NCI-H748 treated with DMSO at 0.1 percent for 48 hours (cell line): ENCODE measurements at regions not wholly inside any gene's neighbourhood (a gene's known extent, or its start where the extent isn't known, plus 50 kb on each side); places are given as distances from the start of the nearest gene placed in this dataset.
A peak's percentile ranks its signal among the peaks of the same experiment; 100 is the strongest.
"Not testable (repeated sequence)": the region's sequence is repeated elsewhere in the genome, so short reads cannot be mapped to it uniquely, and the experiment has no call there.

Experiments used
- DNase-seq: peaks from one replicate; lab custom pipeline; 2025; lab: John Stamatoyannopoulos, UW

DNA sequence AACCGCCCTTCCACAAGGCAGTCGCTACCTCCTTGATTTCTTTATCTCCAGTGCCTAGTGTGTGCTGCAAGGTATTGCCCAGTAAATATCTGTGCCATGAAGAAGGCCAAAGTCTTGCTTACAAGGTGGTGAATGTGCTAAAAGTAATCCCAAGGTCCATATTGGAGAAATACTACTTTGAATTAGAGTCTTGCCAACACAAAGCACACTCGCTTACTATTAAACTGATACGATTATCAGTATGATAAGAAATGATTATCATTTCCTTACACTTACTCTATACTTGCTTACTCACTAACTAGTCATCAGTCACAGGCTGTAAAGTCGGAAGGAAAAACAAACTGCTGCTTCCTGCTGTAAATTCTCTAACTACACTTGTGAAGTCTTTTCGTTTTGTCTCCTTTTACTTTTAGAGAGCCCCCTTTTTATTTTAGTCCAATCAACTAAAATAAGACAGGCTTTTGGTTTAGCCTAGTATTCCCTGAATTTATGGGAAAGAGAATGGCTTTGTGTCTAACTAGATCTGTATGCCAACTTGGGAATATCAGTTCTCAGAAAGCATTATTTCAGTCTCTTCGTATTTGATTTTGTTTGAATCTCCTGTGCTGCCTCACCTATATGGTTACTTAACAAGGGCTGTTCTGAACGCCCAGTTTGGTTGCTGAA is 107.1 kb upstream of the TSC22D2 start:
- DNase-seq: no peak

DNA sequence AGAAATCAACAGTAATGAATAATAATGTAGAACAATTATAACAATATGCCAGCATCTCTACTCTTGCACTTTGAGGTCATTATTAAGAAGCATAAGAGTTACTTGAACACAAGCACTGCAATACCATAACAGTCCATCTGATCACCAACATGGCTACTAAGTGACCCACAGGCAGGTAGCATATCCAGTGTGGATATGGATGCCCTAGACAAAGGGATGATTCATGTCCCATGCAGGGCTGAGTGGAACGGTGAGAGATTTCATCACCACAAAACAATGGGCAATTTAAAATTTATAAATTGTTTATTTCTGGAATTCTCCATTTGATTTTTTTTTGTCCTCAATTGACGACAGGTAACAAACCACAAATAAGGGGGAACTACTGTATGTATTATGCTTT is 107.7 kb upstream of the TSC22D2 start:
- DNase-seq: no peak

DNA sequence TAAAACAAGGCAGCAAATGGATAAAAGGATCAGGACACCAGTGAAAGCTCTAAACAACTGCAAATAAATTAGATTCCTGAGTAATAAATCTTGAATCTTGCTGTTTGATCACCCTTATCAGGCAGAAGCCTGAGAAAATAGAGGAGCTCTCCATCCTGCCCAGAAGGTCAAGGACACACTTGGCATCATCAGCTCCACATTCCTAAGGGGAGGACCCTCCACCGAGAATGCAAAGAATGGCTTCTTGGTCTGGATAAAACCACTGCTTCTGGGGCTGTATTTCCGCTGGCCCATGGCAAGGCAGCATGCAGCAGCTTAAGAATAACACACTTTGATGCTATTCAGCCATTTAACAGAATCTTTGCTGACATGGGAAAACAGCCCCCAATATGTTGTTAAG is 108.9 kb upstream of the TSC22D2 start:
- no peak for DNase-seq

DNA sequence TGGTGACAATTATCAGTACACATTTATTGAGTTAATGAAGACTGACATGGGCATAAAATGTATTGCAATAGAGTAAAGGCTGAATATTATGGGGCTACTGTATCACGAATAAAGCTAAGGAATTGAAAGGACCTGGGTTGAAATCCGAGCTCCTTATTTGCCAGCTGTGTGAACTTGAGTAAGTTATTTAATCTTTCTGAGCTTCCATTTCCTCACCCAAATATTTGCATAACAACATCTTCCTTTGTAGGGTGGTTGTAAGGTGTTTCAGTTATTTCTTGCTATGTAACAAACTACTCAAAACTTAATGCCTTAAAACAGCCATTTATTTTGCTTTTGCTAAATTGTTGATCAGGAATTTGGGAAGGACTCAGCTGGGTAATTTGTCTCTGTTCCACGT is 111.1 kb upstream of the TSC22D2 start:
- no peak for DNase-seq

DNA sequence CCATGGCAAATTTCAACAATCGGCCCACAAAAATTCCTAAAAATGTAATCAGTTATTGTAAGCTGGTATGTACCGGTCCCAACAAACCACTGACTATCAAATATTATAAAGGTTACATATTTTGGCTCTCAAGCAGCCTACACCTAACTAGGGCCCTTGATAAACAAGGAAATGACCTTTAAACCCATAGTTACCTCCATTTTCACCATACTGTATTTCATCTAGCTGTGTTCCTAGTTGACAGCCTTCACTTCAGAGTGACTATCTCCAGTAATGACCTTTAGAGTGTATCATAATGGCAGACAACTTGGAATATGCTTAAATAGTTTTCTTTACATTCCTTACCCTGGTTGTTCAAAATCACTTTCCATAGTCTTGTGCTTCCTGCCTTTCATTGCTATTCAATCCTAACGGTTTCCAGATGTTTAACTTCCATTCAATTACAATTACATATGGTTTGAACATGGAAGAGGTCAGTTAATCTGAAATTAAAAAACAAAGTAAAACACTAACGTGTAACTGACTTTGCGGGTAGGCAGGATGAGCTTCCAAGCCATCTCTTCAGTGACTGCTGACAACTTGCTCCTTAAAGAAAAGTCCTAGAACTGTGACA is 111.9 kb upstream of the TSC22D2 start:
- no peak for DNase-seq

DNA sequence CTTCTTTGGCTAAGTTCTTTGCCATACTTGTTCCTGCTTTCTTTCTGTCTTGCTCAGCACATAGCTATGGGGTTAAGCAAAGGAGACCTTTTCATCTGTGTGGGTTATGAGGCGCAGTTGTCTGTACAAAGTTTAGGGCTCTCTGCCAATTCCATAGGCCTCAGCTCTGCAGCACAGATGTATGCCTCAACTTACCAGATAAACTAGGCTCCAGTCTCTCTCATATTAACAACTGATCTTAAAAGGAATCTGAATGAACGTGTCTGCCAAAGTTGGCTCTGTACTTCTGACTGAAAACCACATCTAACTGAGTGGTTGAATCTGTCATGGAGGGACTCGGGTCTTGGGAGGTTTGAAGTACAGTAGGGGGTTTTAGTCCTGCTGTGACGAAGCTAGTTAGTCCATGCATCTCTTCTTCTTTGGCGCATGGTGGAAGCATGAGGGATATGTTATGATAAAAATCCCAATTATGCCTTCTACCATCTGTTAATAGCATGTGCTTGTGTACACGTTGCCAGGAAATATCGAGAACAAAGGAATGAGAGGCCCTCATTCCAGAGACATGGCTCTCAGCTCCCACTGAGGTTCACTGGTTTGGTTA is 114.6 kb upstream of the TSC22D2 start:
- no peak for DNase-seq

DNA sequence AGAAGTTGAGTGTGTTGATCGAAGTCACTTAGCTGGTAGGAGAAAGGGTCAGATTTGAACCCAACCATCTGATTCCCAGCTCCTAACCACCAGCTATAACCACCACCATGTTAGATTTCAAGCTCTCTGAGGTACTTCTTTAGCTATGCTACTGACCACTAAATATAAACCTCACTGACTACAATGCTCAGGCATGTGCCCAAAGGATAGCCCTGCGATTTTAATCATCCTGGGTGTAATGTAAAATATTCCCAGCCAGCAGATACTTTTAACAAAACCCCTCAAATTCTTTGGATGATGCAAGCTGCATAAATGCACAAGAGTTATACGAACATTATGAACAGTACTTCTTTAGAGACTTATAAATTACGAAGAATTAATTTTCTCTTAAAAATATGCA is 115.2 kb upstream of the TSC22D2 start:
- no peak for DNase-seq

DNA sequence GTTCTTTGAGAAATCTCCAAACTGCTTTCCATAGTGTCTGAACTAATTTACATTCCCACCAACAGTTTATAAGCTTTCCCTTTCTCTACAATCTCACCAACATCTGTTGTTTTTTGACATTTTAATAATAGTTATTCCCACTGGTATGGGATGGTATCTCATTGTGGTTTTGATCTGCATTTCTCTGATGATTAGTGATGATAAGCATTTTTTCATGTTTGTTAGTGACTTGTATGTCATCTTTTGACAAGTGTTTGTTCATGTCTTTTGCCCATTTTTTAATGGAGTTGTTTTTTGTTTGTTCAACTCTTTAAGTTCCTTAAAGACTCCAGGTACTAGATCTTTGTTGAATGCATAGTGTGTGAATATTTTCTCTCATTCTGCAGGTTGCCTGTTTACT is 116.6 kb upstream of the TSC22D2 start:
- DNase-seq: no peak

DNA sequence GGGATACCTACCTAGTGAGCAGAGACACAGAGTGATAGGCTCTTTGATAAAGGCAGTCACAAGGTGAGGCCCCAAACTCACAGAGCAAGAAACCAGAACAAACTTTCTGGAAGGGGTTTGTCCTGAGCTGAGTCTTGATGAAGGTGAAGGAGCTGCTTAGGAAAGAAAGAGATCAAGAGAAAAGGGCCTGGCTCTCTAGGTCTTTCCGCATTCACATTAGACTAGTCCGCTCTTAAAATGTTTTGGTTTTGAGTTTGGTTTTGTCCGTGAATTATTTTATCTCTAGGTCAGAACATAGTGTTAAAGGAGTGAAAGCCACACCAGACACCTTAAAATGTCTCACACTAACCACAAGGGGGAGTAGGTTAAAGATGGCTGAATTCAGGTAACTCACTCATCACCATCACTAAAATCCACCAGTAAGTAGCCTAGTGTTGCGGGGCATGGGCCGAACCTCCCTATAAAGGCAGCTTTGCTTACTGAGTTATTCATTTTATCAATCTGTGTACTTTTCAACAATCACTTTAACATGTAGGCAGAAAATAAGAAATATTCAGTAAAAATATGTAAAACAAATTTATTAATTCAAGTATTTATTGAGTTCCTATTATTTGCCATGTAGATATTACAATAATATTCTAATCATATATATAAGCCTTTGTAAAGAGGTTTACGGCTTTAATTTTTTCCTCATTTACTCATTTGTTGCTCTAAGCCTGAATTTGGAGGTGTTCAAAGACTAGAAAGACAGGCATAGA is 121.5 kb upstream of the TSC22D2 start:
- peak; percentile 15 for DNase-seq

DNA sequence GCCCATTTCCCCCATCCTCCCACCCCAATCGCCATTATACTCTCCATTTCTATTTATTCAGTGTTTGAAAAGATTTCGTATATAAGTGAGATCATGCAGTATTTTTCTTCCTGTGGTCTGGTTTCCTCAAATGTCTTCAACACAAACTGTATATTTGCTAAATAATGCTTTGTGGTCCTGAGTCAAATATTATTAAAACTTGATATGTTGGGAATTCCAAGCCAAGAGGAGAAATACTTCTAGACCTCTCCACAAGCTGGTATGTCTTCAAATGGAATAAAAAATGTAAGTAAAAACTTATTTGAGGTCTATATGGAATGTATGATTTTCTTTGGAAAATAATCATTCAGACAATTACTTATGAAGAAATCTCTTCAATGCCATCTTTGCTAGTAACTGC is 122.5 kb upstream of the TSC22D2 start:
- no peak for DNase-seq

DNA sequence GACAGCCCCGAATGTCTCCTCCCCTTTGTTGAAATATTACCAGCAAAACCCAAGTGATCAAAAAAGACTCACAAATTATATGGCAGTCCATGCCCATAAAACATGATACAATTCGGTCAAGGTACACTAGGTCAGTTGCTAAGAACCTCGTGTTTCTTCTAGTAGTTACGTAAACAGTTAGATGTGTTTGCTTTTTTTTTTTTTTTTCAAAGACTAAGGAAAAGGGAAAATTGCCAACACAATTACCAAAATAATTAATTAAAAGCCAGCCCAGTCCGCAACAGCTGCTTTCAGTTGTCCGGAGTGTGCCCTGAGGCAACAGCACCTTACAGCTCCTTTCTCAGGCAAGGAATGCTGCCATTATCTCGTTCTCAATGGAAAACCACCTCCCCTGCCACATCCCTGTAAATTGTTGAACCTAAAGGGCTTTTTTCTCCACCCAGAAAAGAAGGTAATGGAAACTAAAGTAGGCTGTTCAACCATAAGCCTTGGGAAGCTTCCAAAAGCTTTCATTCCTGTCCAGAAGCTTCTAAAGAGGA is 129.2 kb upstream of the TSC22D2 start:
- DNase-seq: peak; percentile 49

DNA sequence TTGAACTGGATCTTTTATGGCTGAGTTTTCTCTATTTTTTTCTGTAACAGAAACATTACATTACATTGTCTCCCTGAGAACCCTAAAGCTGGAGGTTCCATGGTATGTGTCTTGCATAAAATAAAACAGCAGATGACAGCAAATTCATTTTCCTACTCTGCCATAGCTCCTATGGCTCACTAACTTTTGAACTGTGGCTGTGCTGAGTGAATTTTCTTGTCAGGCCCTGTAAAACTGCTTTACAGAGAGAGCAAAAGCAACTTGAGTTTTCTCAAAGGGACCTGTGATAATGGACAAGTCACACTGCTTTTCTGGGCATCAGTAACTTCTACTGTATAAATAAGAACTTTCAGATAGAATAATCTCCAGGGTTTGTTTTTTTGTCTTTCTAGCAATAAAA is 129.9 kb upstream of the TSC22D2 start:
- DNase-seq: no peak

DNA sequence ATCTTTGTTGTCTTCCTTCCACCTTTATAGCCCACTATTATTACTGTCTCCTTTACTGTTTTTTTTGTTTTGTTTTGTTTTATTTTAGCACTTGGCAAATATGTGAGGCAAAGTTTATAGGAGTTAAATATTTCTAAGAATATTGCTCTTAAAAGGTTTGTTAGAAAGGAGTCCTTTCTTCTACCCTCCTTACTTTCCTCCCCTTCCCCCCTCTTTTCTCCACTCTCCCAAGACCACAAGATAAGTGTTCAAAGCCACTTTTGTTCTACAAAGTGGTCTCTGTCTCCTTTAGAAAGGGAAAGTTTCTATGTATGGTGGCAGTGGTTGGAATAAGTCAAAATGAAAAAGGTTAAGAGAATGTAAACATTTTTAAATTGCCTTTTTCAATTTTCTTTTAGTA is 130.7 kb upstream of the TSC22D2 start:
- DNase-seq: no peak

DNA sequence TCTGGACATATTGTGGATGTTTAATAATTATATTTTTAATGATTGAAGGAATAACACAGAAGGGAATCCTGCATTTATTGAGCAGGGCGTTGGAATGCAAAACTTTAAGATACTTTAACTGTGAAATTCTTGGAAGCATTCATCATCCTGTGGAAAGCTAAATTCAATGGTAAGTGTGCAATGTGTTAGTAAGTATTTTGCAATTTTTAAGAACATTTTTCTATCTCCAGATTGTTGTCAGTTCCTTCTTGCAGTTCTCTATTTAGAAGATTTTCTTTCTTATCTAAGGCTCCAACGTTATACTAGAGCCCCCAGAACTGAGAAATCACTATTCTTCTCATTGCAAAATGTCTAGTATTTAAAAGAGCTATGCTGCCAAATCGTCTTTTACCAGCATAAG is 132.2 kb upstream of the TSC22D2 start:
- DNase-seq: no peak

DNA sequence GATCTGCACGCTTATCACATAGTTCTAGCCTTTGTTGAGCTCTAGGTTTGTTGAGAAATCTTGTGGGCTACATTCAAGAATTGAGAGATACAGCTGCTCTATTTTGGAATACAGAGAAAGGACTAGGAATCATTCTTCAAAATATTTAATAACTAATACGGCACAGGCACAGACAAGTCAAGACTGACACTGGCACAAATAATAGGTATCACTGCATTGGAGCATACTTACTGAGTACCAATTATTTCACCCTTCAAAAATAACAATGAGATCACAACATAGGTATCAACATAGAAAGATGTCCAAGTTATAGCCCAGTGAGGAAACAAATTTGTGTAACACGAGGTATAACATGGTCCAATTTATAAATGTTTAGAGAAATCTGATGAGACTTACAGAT is 133.7 kb upstream of the TSC22D2 start:
- DNase-seq: no peak

DNA sequence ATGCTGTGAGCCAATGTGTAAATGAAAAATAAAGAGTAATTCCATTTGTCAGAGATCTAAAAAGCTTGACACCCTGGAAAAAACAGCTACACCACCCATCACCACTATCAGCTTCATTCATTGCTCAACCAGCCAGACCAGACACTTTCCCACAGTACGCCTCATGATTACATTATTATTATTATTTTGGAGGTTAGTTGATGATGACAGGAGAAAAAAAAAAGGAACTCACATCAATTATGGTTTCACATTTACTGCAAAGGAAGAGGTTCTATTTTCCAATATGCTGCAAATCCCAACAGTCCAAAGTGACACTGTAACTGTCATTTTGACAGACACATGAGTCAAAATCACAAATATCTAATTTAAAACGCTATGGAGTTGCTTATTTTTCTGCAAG is 134.7 kb upstream of the TSC22D2 start:
- DNase-seq: no peak

DNA sequence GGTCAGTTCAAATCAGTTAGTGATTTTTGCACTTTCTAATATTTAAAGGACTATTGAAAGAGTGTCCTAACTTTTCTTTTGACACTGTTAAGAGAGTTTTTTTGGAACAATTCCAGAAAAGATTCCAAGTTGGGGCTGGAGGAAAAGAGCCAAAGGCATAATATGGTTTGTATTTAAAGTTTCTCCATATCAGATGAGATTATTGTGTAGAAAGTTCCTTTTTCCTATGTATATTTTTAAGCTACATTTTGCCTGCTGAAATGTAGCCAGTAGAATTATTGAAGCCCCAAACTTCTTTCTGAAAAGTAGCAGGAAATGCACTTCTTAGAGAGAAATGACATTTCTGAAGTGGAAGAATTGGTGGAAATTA is 136.5 kb upstream of the TSC22D2 start:
- no peak for DNase-seq

DNA sequence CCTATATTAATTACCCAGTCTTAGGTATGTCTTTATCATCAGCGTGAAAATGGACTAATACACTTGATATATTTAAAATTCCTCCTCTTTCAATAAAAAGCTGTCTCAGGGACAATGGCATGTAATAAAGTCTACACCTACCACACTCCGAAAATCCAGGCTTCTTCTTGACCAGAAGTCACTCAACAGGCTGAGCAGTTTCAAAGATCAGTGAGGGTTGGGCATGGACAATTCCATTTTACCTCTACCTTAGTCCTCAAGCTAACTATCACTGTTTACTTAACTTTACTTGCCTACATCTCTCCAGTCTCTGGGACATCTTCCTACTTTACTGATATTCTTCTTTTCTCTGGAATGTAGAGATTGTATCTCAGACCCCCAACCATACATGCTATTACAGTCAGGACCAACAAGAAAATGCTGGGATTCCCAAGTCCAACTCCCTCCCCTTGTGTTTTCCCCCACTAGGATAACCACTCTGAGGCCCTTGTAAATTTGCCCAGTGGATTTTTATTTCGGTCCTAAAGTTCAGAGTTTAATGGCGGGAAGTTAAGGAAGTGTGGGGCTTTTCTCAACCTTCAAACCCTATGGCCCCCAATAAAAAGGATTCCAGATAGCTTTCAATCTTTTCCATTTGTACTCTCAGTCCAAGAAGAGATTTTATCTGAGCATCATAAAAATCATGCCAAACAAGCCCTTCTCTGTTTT is 137.1 kb upstream of the TSC22D2 start:
- no peak for DNase-seq

DNA sequence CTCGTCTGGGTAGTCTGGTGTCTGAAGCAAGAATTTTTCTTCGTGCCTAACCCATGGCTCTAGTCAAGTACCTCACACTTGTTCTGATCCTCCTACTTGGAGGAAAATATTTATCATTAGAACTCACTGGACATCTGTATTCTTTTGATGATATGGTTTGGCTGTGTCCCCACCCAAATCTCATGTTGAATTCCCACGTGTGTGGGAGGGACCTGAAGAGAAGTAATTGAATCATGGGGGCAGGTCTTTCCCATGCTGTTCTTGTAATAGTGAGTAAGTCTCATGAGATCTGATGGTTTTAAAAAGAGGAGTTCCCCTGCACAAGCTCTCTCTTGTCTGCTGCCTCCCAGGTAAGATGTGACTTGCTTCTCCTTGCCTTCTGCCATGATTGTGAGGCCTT is 137.7 kb upstream of the TSC22D2 start:
- DNase-seq: not testable (repeated sequence)

DNA sequence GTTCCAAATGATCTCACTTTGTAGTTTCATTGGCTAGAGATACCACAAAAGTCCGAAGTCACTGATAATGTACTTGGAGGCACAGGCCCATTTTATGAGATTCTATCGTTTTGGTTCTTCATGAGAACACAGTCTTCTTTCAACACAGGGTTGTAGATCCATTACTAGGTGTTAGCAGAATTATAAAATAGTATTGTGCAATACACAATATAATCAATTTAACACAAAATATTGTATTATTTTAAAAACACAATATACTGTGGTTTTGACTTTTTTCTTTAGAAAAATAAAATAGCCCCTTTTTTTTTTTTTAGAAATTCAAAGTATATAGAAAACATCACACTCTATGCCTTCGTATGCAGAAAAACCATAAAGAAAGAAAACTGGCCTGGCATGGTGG is 138.6 kb upstream of the TSC22D2 start:
- DNase-seq: no peak

DNA sequence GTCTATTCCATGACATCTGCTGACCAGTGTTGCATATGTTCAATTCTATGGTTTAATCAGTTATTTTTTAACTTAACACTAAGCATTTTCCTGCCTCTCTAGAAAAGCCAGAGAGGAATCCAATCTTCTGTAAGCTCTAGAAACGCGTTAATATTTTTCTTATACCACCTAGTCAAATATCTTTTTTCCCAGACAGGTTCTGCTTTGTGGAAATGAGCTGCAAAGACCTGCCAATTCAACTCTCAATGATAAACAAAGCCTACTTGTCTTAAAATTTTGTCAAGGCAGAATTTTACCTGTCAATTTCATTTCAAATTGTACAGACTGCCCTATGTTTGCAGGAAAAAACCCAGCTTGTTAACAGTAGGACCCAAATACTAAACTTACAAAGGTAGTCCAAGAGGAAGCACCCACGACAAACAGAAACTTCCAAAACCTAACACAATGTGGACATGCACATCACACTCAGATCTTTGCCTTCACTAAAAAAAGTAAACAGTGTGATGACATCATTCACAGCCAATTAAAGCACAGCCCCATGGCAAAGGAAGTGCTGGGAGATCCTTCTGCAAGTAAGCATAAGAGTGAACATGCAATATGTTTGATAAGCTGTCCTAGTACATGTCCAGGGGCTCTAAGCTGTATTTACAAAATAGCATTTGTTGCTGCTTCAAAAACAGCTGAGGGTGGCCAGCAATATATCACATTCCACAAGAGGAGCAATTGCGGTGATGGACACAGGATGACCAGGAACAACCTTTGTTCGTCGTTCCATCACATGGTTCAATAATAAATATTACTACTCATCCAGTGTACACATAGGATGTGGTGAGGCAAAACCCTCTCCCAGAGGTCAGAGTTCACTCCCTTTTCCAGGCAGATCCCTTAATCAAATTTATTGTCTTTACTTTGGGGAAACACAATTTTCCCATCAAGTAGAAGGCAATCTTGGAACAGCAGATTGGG is 139.4 kb upstream of the TSC22D2 start:
- no peak for DNase-seq
